GM19463 (cell line): ENCODE measurements at regions not wholly inside any gene's neighbourhood (a gene's known extent, or its start where the extent isn't known, plus 50 kb on each side); places are given as distances from the start of the nearest gene placed in this dataset.
"Not testable (repeated sequence)": the region's sequence is repeated elsewhere in the genome, so short reads cannot be mapped to it uniquely, and the experiment has no call there.

Experiments
- ATAC-seq: cut with Tn5 transposase; IDR thresholded peaks from one replicate; pipeline ENCODE4 v1.9.1; 2021; ENCODE audit warnings: mild to moderate bottlenecking, moderate library complexity; ENCODE audit not compliant: unreplicated experiment

- ATAC-seq, result no peak
Measured at GRCh38 chr22:48734961-48735360, 1092.7 kb downstream of the BRD1 start.

- ATAC-seq, result no peak
Measured at GRCh38 chr22:48734359-48734758, 1093.3 kb downstream of the BRD1 start.

- no peak for ATAC-seq
Measured at GRCh38 chr22:48729499-48730171, 1098.0 kb downstream of the BRD1 start.

- no peak for ATAC-seq
Measured at GRCh38 chr22:48727454-48728058, 1100.1 kb downstream of the BRD1 start.

- no peak for ATAC-seq
Measured at GRCh38 chr22:48724899-48725298, 1102.8 kb downstream of the BRD1 start.

- ATAC-seq, result no peak
Measured at GRCh38 chr22:48722661-48723060, 1105.0 kb downstream of the BRD1 start.

GRCh38 chr22:48721395-48721669, 1106.3 kb downstream of the BRD1 start:
- ATAC-seq, result no peak

GRCh38 chr22:48720662-48721394, 1106.8 kb downstream of the BRD1 start:
- no peak for ATAC-seq

- no peak for ATAC-seq
Measured at GRCh38 chr22:48719978-48720661, 1107.6 kb downstream of the BRD1 start.

GRCh38 chr22:48718818-48719500, 1108.7 kb downstream of the BRD1 start:
- ATAC-seq, result no peak

- ATAC-seq, result no peak
Measured at GRCh38 chr22:48717883-48718817, 1109.5 kb downstream of the BRD1 start.

- ATAC-seq, result no peak
Measured at GRCh38 chr22:48717076-48717810, 1110.4 kb downstream of the BRD1 start.

GRCh38 chr22:48716154-48716553, 1111.5 kb downstream of the BRD1 start:
- not testable (repeated sequence) for ATAC-seq

- no peak for ATAC-seq
Measured at GRCh38 chr22:48715511-48715910, 1112.2 kb downstream of the BRD1 start.

- ATAC-seq, result no peak
Measured at GRCh38 chr22:48714231-48714630, 1113.4 kb downstream of the BRD1 start.

GRCh38 chr22:48713272-48714205, 1114.1 kb downstream of the BRD1 start:
- no peak for ATAC-seq

- ATAC-seq, result no peak
Measured at GRCh38 chr22:48712558-48713271, 1115.0 kb downstream of the BRD1 start.

GRCh38 chr22:48711669-48712068, 1116.0 kb downstream of the BRD1 start:
- ATAC-seq, result no peak
